Fibroblast of lung (primary cell): ENCODE measurements at regions not wholly inside any gene's neighbourhood (a gene's known extent, or its start where the extent isn't known, plus 50 kb on each side); places are given as distances from the start of the nearest gene placed in this dataset.

Experiments
- DNase-seq, 2 donors: peaks; one replicate each; pipeline versions ENCODE4 v3.0.0 to v3.0.0-alpha.2; 2010; ENCODE audit warnings: low read depth in 2 of 2
- H2AFZ ChIP-seq: 2 replicates; pipeline ENCODE4 v1.5.1; 2012; ENCODE audit warnings: low read length, control low read depth, inconsistent platforms
- H3K27ac ChIP-seq: 2 replicates; pipeline ENCODE4 v1.5.1; 2011; ENCODE audit warnings: low read length, control low read depth; ENCODE audit not compliant: insufficient read depth
- H3K27me3 ChIP-seq: 2 replicates; pipeline ENCODE4 v1.5.1; 2011; ENCODE audit warnings: mild to moderate bottlenecking, low read length; ENCODE audit not compliant: control insufficient read depth, insufficient read depth
- H3K36me3 ChIP-seq: 2 replicates; pipeline ENCODE4 v1.5.1; 2011; ENCODE audit warnings: low read length; ENCODE audit not compliant: control insufficient read depth, insufficient read depth
- H3K4me1 ChIP-seq: 2 replicates; pipeline ENCODE4 v1.5.1; 2011; ENCODE audit warnings: low read length; ENCODE audit not compliant: control insufficient read depth, insufficient read depth; ENCODE audit errors: extremely low read depth
- H3K4me2 ChIP-seq: 2 replicates; pipeline ENCODE4 v1.5.1; 2011; ENCODE audit warnings: low read length, control low read depth; ENCODE audit not compliant: insufficient read depth; ENCODE audit errors: extremely low read depth
- H3K4me3 ChIP-seq, 4 experiments: fragments of 200-600 bp in 1 of 4; sonication (generic) in 1 of 4; replicated peaks in 1 of 4; 2 replicates each; pipeline ENCODE4 v1.5.1; 2011 to 2016; ENCODE audit warnings: low read length in 4 of 4, low read depth in 3 of 4, mild to moderate bottlenecking in 3 of 4, control low read depth in 2 of 4, inconsistent platforms in 1 of 4, mixed read lengths in 1 of 4; ENCODE audit not compliant: insufficient read depth in 1 of 4; ENCODE audit errors: control extremely low read depth in 1 of 4
- H3K79me2 ChIP-seq: 2 replicates; pipeline ENCODE4 v1.5.1; 2012; ENCODE audit warnings: mild to moderate bottlenecking, low read length, inconsistent platforms; ENCODE audit not compliant: control insufficient read depth, insufficient read depth
- H3K9ac ChIP-seq: 2 replicates; pipeline ENCODE4 v1.5.1; 2011; ENCODE audit warnings: mild to moderate bottlenecking, low read length, control low read depth; ENCODE audit not compliant: insufficient read depth
- H3K9me3 ChIP-seq: 2 replicates; pipeline ENCODE4 v1.5.1; 2012; ENCODE audit warnings: low read depth, low read length; ENCODE audit not compliant: control insufficient read depth, insufficient read depth
- H4K20me1 ChIP-seq: 2 replicates; pipeline ENCODE4 v1.5.1; 2011; ENCODE audit warnings: low read length; ENCODE audit not compliant: control insufficient read depth, insufficient read depth; ENCODE audit errors: extremely low read depth
- CTCF ChIP-seq, 2 donors: IDR thresholded peaks in 1 of 2; conservative IDR thresholded peaks in 1 of 2; 1 replicate in 1 of 2; 2 replicates in 1 of 2; pipeline ENCODE4 v1.5.1; 2011 to 2012; ENCODE audit warnings: low read length in 2 of 2, control low read depth in 1 of 2, inconsistent platforms in 1 of 2, low read depth in 1 of 2, mild to moderate bottlenecking in 1 of 2
- EZH2 ChIP-seq: IDR thresholded peaks from 2 replicates; pipeline ENCODE4 v1.5.1; 2012; ENCODE audit warnings: low read length, control low read depth, mild to moderate bottlenecking; ENCODE audit errors: missing control alignments

DNA sequence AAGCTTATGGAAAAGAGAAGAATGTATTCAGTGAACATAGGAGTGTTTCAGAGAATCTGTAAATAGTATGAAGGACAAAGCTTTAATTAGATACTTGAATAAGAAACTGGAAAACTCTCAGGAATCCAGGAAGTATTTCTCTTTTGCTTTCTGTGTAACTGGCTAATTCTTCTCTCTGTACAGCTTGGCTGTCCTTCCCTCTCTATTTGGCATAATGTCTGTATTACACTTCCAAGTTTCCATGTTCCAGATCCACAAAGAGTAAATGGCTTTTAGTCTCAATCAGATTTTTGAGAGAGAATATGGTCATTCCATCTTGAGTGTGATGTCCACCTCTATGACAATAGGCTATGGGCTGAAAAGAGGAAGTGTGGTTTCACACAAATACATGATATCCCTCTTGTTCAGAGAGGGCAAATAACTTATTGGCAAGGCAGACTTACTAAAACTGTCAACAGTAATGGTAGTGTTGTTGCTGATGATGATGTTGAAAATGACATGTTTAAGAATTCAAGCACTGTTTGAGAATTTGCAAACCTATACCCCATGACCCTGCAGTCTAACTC, 129.2 kb upstream of the ERBB4 start:
- no peak for TF ChIP-seq CTCF (conservative IDR thresholded peaks at IDR 0.05 in 1 of 2, IDR thresholded peaks at IDR 0.05 in 1 of 2; ENCODE audit: low read depth in 1 of 2, low read length in 2 of 2)
- no peak for TF ChIP-seq EZH2
- no peak for DNase-seq
- no peaks in the 10 kb centered on the region for H3K27me3 ChIP-seq
- no peaks in the 10 kb centered on the region for H3K9me3 ChIP-seq
- H3K4me3 ChIP-seq = no peak overlapping the region
- H4K20me1 ChIP-seq = no peaks in the 10 kb centered on the region
- H3K36me3 ChIP-seq = no peaks in the 10 kb centered on the region
- H3K4me1 ChIP-seq = no peaks in the 10 kb centered on the region
- no peak overlapping the region for H2AFZ ChIP-seq
- no peak overlapping the region for H3K27ac ChIP-seq
- no peak overlapping the region for H3K4me2 ChIP-seq
- H3K79me2 ChIP-seq = no peaks in the 10 kb centered on the region
- H3K9ac ChIP-seq = no peak overlapping the region

GRCh38 chr2:212665948-212666347, 127.3 kb upstream of the ERBB4 start:
- Histone ChIP-seq H3K27ac (no peak overlapping the region), H3K4me3 (no peak overlapping the region), H3K27me3 (no peaks in the 10 kb centered on the region), H3K4me1 (no peaks in the 10 kb centered on the region), H4K20me1 (no peaks in the 10 kb centered on the region), H3K36me3 (no peaks in the 10 kb centered on the region), H3K79me2 (no peaks in the 10 kb centered on the region), H3K4me2 (no peak overlapping the region), H3K9ac (no peak overlapping the region), H2AFZ (no peak overlapping the region), H3K9me3 (no peaks in the 10 kb centered on the region)
- DNase-seq = peak in 1 of 2 donors; percentile 21
- TF ChIP-seq EZH2 = no peak
- TF ChIP-seq CTCF (conservative IDR thresholded peaks at IDR 0.05 in 1 of 2, IDR thresholded peaks at IDR 0.05 in 1 of 2; ENCODE audit: low read depth in 1 of 2, low read length in 2 of 2) = no peak

DNA sequence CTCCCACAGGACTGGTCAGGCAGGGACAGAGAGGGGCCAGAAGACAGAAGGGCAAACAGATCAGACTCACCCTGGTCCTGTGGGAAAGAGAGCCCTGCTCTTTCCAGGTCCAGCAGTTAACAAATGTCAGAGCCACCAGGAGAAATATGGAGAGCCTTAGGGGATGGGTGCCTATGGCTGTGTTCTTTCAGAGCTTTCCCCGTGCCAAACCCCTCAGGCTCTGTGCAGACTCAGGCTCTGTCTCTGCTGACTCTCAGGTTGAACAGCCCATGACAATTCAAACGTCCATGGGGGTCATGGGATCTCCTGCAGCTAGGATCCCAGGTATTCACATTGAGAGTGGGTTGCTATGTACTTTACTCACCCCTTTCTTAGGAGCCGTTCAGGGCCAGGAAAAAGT, 120.8 kb upstream of the ERBB4 start:
- Histone ChIP-seq H3K4me1 (no peaks in the 10 kb centered on the region), H3K79me2 (no peaks in the 10 kb centered on the region), H3K27ac (no peak overlapping the region), H3K4me3 (no peak overlapping the region), H4K20me1 (no peaks in the 10 kb centered on the region), H3K27me3 (no peaks in the 10 kb centered on the region), H3K9me3 (no peaks in the 10 kb centered on the region), H2AFZ (no peak overlapping the region), H3K4me2 (no peak overlapping the region), H3K9ac (no peak overlapping the region), H3K36me3 (no peaks in the 10 kb centered on the region)
- TF ChIP-seq CTCF (conservative IDR thresholded peaks at IDR 0.05 in 1 of 2, IDR thresholded peaks at IDR 0.05 in 1 of 2; ENCODE audit: low read depth in 1 of 2, low read length in 2 of 2) (no peak), EZH2 (no peak)
- no peak for DNase-seq
